Activated CD4-positive, alpha-beta memory T cell treated with anti-CD3 and anti-CD28 coated beads, Interleukin-2, amount 10 ng/mL, durations not matched to agents 7 days and 5 days (primary cell): ENCODE measurements at regions not wholly inside any gene's neighbourhood (a gene's known extent, or its start where the extent isn't known, plus 50 kb on each side); places are given as distances from the start of the nearest gene placed in this dataset.
"Not testable (repeated sequence)": the region's sequence is repeated elsewhere in the genome, so short reads cannot be mapped to it uniquely, and the experiment has no call there.

Experiments used
- CTCF ChIA-PET: fragments of 350-600 bp; sonication (Branson Sonifier 250); formaldehyde crosslinking; loops from one replicate; lab custom pipeline; 2021; ENCODE audit warnings: antibody characterized with exemption, inconsistent platforms; lab: Charles Lee
- POLR2A ChIA-PET: fragments of 350-600 bp; sonication (Branson Sonifier 250); formaldehyde crosslinking; loops from one replicate; lab custom pipeline; 2021; ENCODE audit warnings: antibody characterized with exemption; lab: Charles Lee
- DNase-seq: peaks from one replicate; pipeline ENCODE4 v3.0.0-alpha.2; 2020
- H3K27ac Mint-ChIP-seq: one replicate; pipeline ENCODE4 v1.8.0; 2021; ENCODE audit warnings: mild to moderate bottlenecking, mixed read lengths
- H3K27me3 Mint-ChIP-seq: one replicate; pipeline ENCODE4 v1.8.0; 2021; ENCODE audit warnings: mixed read lengths
- H3K36me3 Mint-ChIP-seq: one replicate; pipeline ENCODE4 v1.8.0; 2021; ENCODE audit warnings: low read depth, mixed read lengths
- H3K4me1 Mint-ChIP-seq: one replicate; pipeline ENCODE4 v1.8.0; 2021; ENCODE audit warnings: mixed read lengths
- H3K4me3 Mint-ChIP-seq: one replicate; pipeline ENCODE4 v1.8.0; 2021; ENCODE audit warnings: mild to moderate bottlenecking, mixed read lengths
- H3K9me3 Mint-ChIP-seq: one replicate; pipeline ENCODE4 v1.8.0; 2021; ENCODE audit warnings: mixed read lengths

DNA sequence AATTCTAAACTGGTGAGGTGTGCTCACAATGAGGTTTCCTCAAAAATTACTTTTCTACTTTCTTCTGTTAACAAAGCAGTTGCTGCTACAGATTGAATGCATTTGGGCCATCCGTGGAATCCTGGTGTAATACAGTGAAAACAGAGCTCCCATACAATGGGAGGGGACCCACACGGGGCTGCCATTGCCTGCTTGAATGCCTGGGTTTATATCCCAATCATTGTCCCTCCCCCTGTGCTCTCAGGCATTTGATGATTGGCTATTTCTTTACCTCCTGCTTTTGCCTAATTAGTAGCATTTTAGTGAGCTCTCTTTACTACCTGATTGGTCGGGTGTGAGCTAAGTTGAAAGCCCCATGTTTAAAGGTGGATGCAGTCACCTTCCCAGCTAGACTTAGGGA, 52.9 kb upstream of the CSF1 start:
- H3K4me3 Mint-ChIP-seq, H3K27ac Mint-ChIP-seq, DNase-seq, POLR2A ChIA-PET, CTCF ChIA-PET: not testable (repeated sequence)
- peaks cover 18% of the 10 kb centered on the region for H3K36me3 Mint-ChIP-seq
- peaks cover 15% of the 10 kb centered on the region for H3K27me3 Mint-ChIP-seq
- peaks cover 10% of the 10 kb centered on the region for H3K4me1 Mint-ChIP-seq
- peaks cover 14% of the 10 kb centered on the region for H3K9me3 Mint-ChIP-seq

DNA sequence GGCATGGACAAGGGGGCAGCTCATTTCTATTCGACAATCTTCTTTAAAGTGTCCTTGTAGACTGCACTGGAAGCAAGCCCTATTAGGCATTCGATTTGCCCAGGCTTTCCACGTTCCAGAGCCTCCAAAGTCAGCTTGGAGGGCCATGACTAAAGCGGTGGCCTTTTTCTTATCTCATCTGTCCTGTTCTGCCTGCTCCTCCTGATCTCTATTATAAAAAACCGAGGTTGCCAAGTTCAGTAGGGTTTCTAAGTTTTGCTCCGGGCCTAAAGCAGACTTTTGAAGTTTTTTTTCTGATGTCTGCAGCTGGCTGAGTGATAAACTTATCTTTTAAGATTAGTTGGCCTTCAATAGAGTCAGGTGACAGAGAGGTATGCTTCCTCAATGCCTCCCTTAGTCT, 54.7 kb upstream of the CSF1 start:
- H3K9me3 Mint-ChIP-seq, H3K27ac Mint-ChIP-seq, POLR2A ChIA-PET, CTCF ChIA-PET, DNase-seq, H3K4me1 Mint-ChIP-seq, H3K4me3 Mint-ChIP-seq: not testable (repeated sequence)
- H3K27me3 Mint-ChIP-seq: peaks cover 13% of the 10 kb centered on the region
- peaks cover 11% of the 10 kb centered on the region for H3K36me3 Mint-ChIP-seq

DNA sequence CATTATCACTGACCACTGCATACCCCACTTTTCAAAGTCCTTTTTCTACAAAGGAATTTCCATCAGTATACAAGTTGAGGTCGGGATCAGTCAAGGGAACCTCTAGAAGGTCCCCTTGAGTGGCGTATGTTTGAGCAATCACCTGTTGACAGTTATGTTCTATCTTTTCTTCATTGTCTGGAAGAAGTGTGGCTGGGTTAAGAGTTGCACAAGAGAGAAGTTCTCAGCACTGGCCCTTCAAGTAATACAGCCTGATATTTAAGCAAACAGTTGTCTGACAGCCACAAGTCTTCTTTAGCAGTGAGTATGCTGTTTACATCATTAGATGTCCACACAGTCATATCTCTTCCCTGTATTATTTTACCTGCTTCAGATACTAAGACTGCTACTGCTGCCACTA, 56.7 kb upstream of the CSF1 start:
- H3K4me3 Mint-ChIP-seq, H3K4me1 Mint-ChIP-seq, H3K36me3 Mint-ChIP-seq, POLR2A ChIA-PET, H3K9me3 Mint-ChIP-seq, CTCF ChIA-PET, H3K27ac Mint-ChIP-seq, DNase-seq, H3K27me3 Mint-ChIP-seq: not testable (repeated sequence)

DNA sequence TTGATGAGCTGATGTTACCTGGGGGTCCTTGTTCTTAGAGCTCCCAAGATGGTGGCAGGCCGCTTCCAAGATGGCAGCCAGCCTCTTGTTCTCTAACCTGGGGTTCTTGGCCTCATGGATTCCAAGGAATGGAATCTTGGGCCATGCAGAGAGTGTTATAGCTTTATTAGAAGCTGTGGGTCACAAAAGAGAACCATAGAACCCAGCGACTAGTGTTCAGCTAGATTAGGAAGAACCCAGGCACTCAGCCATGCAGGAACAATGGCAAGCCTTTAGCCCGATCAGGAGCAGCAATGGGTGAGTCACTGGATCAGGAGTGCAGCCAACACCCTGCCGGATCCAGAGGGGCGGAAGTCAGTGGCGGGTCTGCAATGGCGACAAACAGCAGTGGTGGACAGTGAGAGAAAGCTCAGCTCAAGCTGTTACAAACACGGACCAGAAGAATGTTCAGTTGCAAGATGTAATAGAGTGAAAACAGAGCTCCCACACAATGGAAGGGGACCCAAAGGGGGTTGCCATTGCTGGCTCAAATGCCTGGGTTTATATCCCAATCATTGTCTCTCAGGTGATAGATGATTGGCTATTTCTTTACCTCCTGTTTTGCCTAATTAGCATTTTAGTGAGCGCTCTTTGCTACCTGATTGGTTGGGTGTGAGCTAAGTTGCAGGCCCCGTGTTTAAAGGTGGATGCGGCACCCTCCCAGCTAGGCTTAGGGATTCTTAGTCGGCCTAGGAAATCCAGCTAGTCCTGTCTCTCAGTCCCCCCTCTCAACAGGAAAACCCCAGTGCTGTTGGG, 58.2 kb upstream of the CSF1 start:
- CTCF ChIA-PET: interaction anchor here (0.7 to 1.3 kb wide), 2 partner anchors 62 to 75 kb away, joined by 3 read pairs; no protein-coding TSS in a partner anchor
- H3K4me1 Mint-ChIP-seq, H3K4me3 Mint-ChIP-seq, H3K9me3 Mint-ChIP-seq, DNase-seq, POLR2A ChIA-PET, H3K36me3 Mint-ChIP-seq, H3K27me3 Mint-ChIP-seq, H3K27ac Mint-ChIP-seq: not testable (repeated sequence)

GRCh38 chr1:109850827-109851226, 59.8 kb upstream of the CSF1 start:
- Mint-ChIP-seq H3K9me3 (no peaks in the 10 kb centered on the region), H3K4me3 (no peak overlapping the region), H3K36me3 (peaks cover 2% of the 10 kb centered on the region), H3K27ac (no peak overlapping the region), H3K27me3 (peaks cover under 1% of the 10 kb centered on the region), H3K4me1 (no peaks in the 10 kb centered on the region)
- DNase-seq: no peak
- CTCF ChIA-PET: interaction anchor here (1.3 kb wide), 1 partner anchor 134 kb away, joined by 5 read pairs; the partner anchor contains the start of gene AHCYL1
- POLR2A ChIA-PET: no interaction called here

GRCh38 chr1:109850194-109850593, 60.5 kb upstream of the CSF1 start:
- H3K27me3 Mint-ChIP-seq: peaks cover 5% of the 10 kb centered on the region
- H3K9me3 Mint-ChIP-seq: no peaks in the 10 kb centered on the region
- H3K4me3 Mint-ChIP-seq: no peak overlapping the region
- no peak overlapping the region for H3K27ac Mint-ChIP-seq
- DNase-seq: no peak
- POLR2A ChIA-PET: no interaction called here
- no peaks in the 10 kb centered on the region for H3K4me1 Mint-ChIP-seq
- CTCF ChIA-PET: interaction anchor here (1.3 kb wide), 1 partner anchor 135 kb away, joined by 5 read pairs; the partner anchor contains the start of gene AHCYL1
- H3K36me3 Mint-ChIP-seq: peaks cover 2% of the 10 kb centered on the region

GRCh38 chr1:109849655-109850054, 61.0 kb upstream of the CSF1 start:
- no peaks in the 10 kb centered on the region for H3K4me1 Mint-ChIP-seq
- peaks cover 7% of the 10 kb centered on the region for H3K27me3 Mint-ChIP-seq
- ChIA-PET CTCF (interaction anchor here (1.1 to 1.3 kb wide), 2 partner anchors 59 to 135 kb away, joined by 4 to 5 read pairs; partner anchors contain the start of gene AHCYL1), POLR2A (interaction anchor here (1.3 kb wide), 1 partner anchor 59 kb away, joined by 3 read pairs; no protein-coding TSS in a partner anchor)
- no peak overlapping the region for H3K4me3 Mint-ChIP-seq
- no peak for DNase-seq
- peaks cover 1% of the 10 kb centered on the region for H3K9me3 Mint-ChIP-seq
- peaks cover 2% of the 10 kb centered on the region for H3K36me3 Mint-ChIP-seq
- no peak overlapping the region for H3K27ac Mint-ChIP-seq

DNA sequence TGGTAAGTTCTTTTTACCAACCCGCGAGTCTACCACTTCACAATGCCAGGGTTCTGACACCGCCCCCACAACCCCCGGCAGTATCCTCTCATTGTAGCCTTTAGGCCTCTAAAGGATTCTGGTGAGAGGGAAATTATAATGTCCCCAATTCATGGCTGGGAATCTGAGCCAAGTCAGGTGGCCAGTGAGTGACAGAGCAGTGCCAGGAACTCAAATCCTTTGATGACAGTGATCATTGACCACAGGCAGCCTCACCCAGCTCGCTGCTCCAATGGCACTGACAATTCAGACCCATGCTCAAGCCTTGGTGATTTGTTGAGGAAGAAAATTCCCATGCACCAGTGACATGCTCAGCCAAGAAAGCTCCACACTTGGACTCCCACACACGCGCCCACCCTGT, 63.4 kb upstream of the CSF1 start:
- H3K27ac Mint-ChIP-seq: no peak overlapping the region
- CTCF ChIA-PET: interaction anchor here (1.2 kb wide), 1 partner anchor 33 kb away, joined by 4 read pairs; no protein-coding TSS in a partner anchor
- peaks cover 7% of the 10 kb centered on the region for H3K27me3 Mint-ChIP-seq
- no peak overlapping the region for H3K4me3 Mint-ChIP-seq
- H3K4me1 Mint-ChIP-seq: no peaks in the 10 kb centered on the region
- peaks cover 2% of the 10 kb centered on the region for H3K36me3 Mint-ChIP-seq
- POLR2A ChIA-PET: no interaction called here
- peaks cover 3% of the 10 kb centered on the region for H3K9me3 Mint-ChIP-seq
- DNase-seq: no peak

DNA sequence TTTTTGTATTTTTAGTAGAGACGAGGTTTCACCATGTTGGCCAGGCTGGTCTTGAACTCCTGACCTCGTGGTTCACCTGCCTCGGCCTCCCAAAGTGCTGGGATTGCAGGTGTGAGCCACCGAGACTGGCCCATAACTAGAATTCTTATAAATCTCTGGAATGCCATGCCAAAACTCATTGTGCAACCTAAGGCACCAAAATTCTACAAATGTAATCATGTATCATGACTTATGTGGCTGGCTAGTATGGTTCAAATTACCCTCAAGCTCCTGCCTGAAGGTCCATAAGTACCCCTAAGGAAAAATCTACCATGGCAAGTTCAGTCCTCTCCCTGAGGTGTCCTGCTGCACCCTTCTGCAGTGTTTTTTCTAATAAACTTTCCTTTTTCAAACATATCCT, 63.8 kb upstream of the CSF1 start:
- Mint-ChIP-seq H3K9me3 (peaks cover 3% of the 10 kb centered on the region), H3K36me3 (peaks cover 2% of the 10 kb centered on the region), H3K27ac (no peak overlapping the region), H3K4me1 (no peaks in the 10 kb centered on the region), H3K27me3 (peaks cover 7% of the 10 kb centered on the region), H3K4me3 (no peak overlapping the region)
- POLR2A ChIA-PET: no interaction called here
- DNase-seq: no peak
- CTCF ChIA-PET: interaction anchor here (1.2 kb wide), 1 partner anchor 33 kb away, joined by 4 read pairs; no protein-coding TSS in a partner anchor

GRCh38 chr1:109846162-109846561, 64.5 kb upstream of the CSF1 start:
- ChIA-PET CTCF (interaction anchor here (1.2 kb wide), 2 partner anchors 134 to 138 kb away, joined by 4 to 6 read pairs; partner anchors contain the start of gene AHCYL1), POLR2A (no interaction called here)
- Mint-ChIP-seq H3K9me3 (peaks cover 3% of the 10 kb centered on the region), H3K4me3 (no peak overlapping the region), H3K36me3 (peaks cover 2% of the 10 kb centered on the region), H3K4me1 (no peaks in the 10 kb centered on the region), H3K27me3 (peaks cover 7% of the 10 kb centered on the region), H3K27ac (no peak overlapping the region)
- no peak for DNase-seq

DNA sequence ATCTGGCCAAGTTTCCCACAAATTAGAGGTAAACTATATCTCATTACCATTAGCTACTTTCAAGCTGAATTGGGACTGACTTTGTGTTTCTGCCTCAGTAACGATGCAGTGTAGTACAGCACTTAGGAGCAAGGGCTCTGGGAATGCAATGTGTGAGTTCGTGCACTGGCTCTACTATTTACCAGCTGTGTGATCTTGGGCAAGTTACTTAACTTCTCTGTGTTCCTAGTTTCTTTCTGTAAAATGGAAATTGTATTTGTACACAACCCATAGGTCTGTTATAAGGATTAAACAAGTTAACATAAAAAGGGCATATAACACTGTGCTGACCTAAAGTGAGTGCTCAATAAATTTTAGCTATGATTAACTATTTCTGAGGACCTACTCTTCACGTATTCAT, 65.0 kb upstream of the CSF1 start:
- H3K4me1 Mint-ChIP-seq: no peaks in the 10 kb centered on the region
- DNase-seq: no peak
- no peak overlapping the region for H3K27ac Mint-ChIP-seq
- peaks cover 5% of the 10 kb centered on the region for H3K9me3 Mint-ChIP-seq
- peaks cover 4% of the 10 kb centered on the region for H3K36me3 Mint-ChIP-seq
- H3K4me3 Mint-ChIP-seq: no peak overlapping the region
- peaks cover 7% of the 10 kb centered on the region for H3K27me3 Mint-ChIP-seq
- CTCF ChIA-PET: interaction anchor here (1.0 to 1.2 kb wide), 3 partner anchors 134 to 205 kb away, joined by 3 to 6 read pairs (median 4); partner anchors contain the start of gene AHCYL1
- POLR2A ChIA-PET: no interaction called here

GRCh38 chr1:109844609-109845008, 66.0 kb upstream of the CSF1 start:
- H3K4me3 Mint-ChIP-seq: no peak overlapping the region
- peaks cover 7% of the 10 kb centered on the region for H3K27me3 Mint-ChIP-seq
- POLR2A ChIA-PET: no interaction called here
- peaks cover 2% of the 10 kb centered on the region for H3K4me1 Mint-ChIP-seq
- no peak for DNase-seq
- CTCF ChIA-PET: interaction anchor here (1.0 kb wide), 1 partner anchor 204 kb away, joined by 3 read pairs; no protein-coding TSS in a partner anchor
- H3K36me3 Mint-ChIP-seq: peaks cover 6% of the 10 kb centered on the region
- H3K27ac Mint-ChIP-seq: no peak overlapping the region
- peaks cover 6% of the 10 kb centered on the region for H3K9me3 Mint-ChIP-seq

DNA sequence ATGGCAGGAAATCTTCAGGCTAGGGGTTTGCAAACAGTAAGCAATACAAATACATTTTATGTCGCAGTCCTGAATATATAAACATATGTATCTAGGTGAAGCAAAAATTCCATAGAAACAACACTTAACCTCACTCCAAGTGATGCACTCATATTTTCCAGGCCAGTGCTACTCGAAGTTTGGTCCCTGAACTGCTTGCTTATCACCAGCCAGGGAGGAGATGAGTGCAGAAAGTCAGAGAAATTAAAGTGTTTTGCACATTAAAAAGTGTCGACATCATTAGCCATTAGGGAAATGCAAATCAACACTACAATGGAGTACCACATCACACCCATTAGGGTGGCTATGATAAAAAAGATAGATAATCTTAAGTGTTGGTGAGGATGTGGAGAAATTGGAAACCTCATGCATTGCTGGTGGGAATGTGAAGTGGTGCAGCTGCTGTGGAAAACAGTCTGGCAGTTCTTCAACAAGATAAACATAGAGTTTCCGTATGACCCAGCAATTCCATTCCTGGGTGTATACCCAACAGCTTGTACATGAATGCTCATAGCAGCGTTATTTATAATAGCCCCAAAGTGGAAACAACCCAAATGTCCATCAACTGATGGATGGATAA, 70.5 kb upstream of the CSF1 start:
- Mint-ChIP-seq H3K27ac (no peak overlapping the region), H3K27me3 (peaks cover 5% of the 10 kb centered on the region), H3K4me3 (no peak overlapping the region), H3K4me1 (peaks cover 6% of the 10 kb centered on the region), H3K9me3 (peaks cover 25% of the 10 kb centered on the region), H3K36me3 (peaks cover 13% of the 10 kb centered on the region)
- DNase-seq: no peak
- ChIA-PET POLR2A (interaction anchor here (1.3 kb wide), 1 partner anchor 11 kb away, joined by 3 read pairs; no protein-coding TSS in a partner anchor), CTCF (interaction anchor here (1.4 kb wide), 1 partner anchor 200 kb away, joined by 3 read pairs; no protein-coding TSS in a partner anchor)
